Mucosa of gallbladder (tissue), 1 donor: ENCODE measurements at regions not wholly inside any gene's neighbourhood (a gene's known extent, or its start where the extent isn't known, plus 50 kb on each side); places are given as distances from the start of the nearest gene placed in this dataset.
"Not testable (repeated sequence)": the region's sequence is repeated elsewhere in the genome, so short reads cannot be mapped to it uniquely, and the experiment has no call there.

ENCODE experiments used
- DNase-seq: peaks from one replicate; pipeline ENCODE4 v3.0.0-alpha.2; 2020; ENCODE audit warnings: low spot score
- donor health status: DM: no; HTN: no; CAD: no.

DNA sequence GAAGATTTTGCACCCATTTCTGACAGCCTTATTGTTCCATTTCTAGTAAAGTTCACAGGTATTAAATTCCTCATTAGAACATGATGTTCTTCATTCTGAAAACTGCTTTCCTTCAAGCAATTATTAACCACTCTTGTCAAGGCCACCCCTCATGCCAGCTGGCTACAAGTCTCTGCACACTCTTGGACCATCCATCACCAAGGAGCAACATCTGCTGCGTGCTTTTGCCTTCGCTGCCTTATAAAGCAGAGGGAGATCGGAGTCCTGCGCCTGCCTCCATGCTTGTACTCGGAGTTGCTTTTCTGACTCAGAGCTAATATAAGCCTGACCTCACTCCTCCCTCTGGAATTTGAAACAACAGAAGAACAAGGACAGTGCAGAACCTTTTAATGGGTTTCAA, 529.9 kb upstream of the DPP6 start:
- DNase-seq = no peak

DNA sequence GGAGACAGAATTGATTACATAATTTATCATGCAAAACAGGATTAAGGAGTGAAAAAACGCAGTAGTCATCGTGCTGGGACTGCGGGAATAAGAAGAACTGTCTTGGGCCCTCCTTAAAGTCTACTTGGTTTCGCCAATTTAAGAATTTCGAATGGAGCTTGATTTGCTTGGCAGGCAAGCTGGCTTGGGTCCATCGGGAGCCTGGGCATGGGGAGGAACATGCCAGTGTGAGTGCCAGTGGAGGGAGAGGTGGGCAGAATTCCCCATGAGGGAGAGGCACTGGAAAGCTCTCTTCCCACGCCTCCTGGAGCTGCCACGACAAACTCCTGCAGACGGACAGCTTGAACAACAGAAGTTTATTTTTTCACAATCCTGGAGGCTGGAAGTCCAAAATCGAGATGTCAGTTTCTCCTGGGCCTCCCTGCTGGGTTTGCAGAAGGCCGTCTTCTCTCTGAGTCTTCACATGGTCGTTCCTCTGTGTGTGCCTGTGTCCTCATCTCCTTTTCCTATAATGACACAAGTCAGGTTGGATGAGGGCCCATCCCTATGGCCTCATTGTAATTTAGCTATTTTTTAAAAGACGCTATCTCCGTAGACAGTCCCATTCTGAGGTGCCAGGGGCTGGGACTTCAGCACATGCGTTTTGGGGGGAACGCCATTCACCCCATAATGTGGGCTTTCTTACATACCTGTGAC, 528.7 kb upstream of the DPP6 start:
- DNase-seq = no peak

DNA sequence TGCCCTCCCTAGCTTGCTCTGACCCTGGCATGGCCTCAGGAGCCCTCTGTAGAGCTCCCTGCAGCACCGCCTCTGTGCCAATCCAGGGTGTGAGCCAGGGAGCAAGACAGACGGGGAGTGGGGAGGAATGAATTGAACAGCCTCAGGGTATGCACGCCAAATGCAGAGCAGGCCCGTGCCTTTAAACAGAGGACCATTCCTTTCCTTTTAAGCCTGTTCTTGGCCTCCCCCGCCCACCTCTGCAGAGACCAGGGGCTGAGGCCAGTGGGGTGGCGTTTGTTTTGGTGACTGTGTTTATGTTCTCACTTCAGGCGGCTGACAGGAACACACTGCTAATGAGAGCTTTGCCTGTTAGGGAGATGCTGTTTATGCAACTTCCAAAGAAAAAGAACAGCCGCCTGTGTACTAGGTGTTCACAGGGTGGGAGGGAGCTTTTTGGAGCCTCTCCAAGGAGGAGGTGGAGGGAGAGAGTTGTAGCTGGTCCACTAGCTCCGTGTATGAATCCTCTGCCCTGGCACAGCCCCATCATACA, 528.1 kb upstream of the DPP6 start:
- no peak for DNase-seq

DNA sequence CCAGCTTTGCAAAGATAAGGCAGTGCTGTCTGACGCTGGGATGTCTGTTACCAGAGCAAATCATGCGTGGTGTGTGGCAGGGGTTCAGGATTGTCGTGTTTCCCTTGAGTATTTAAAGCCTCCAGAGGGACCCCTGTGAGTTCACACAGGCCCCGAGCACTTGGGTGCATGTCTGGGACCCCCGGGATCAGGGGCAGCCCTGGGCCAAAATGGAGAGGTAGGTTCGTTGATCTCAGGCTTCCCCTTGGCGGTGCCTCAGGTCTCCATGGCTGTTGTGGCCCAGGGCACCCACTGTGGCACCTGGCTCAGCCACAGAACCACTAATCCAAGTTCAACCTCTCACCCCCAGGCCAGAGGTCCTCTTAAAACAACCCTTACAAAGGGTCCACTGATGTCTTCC, 523.1 kb upstream of the DPP6 start:
- DNase-seq = no peak

DNA sequence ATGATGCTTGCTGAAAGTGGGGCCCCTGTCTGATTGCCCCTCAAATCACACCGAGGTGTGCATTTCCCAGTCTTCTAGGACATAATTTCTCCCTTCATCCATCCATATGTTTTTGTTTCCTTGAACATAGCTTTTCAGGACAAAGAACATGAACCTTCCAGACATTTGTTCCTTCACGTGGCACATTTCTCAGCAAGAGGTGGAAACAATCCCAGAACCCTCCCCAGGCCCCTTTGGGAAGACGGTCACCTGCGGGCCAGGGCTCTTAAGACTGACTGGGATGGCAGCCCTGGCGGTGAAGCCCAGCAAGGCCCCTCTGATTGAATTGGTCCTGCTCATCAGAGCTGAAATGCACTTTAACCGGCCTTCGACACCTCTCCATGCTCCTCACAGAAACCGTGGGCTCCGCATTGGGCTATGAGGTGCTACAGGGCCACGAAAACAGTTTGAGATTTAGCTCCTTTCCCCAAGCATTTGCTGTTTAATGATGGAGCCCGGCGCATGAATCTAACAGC, 522.5 kb upstream of the DPP6 start:
- no peak for DNase-seq

DNA sequence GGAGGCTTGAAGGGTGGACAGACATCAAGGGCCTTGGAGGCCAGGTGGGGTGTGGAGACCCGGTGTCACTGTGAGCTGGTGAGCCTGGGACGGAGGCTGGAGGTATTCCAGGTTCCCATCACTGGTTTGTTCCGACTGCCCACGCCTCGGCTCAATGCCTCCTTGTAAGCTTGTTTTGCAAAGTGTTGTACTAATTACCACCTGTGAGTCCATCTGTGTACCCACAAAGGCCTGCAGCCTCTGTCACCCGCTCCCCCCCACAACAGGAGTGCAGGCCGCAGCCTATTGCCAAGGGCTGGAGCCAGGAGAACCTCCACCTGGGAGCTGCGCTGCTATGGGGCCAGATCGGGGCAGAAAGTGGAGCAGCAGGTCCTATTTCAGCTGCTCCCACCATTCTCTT, 521.8 kb upstream of the DPP6 start:
- no peak for DNase-seq

DNA sequence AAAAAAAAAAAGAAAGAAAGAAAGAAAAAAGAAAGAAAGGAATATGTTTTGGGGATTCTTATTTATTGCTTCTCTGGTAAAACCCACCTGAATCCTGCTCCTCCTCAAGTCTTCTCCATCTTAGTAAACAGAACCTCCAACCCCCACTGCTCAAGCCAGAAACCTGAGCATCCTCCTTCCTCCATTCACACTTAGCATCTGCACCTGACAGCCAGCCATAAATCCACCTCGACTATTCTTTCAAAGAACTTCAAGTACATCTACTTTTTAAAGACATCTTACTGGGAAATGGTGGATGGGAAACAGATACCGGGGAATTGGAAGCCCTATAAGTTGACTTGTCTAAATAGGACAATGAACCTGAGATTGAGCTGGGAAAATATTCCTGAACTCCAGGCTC, 519.9 kb upstream of the DPP6 start:
- DNase-seq = no peak

DNA sequence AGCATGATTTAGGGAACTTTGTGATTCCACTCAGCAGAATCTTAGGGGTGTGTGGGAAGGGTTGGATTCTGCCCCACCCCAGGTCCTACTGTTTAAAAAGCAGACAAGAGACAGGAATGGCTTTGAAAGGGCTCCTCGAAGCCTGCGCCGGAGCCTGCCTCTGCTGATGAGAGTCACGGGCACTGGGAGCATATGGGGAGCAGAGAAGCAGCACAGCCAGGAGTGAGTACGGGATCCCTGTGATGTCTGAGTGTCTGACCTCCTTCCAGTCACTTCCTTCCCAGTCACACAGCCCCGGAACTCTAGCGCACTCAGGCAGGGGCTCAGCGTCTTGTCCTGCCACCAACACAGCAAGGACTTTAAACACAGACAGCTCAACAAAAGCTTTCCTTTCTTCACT, 514.9 kb upstream of the DPP6 start:
- DNase-seq = no peak

DNA sequence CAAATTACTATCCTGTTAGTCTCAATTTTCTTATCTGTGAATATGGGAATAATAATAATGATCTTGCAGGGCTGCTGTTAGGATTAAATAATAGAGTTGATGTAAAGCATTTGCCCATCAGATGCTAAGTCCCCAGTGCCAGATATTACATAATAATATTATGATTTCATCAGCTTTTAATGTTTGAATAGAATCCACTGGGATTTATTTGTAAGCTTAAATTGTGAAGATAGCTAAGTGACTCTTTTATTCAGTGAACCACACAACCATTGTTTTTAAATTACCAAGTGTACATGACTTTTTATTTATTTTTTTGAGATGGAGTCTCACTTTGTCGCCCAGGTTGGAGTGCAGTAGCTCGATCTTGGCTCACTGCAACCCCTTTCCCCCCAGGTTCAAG, 510.3 kb upstream of the DPP6 start:
- DNase-seq = no peak

DNA sequence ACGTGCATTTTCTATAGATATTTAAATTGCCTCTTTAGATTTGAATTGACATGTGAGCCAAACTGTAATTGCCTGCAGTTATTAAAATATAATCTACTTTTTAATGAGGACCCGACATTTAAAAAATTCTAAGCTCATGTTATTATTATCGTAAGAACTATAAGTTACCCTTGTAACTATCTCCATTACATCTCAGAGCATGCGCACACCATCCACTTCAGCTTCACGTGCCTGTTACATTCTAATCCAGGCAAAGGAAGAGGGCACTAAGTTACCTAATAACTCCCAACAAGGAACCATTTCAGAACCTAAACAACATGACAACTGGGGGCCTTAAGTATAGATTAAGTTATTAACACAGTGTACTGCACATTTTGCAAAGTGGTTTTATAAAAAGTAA, 509.0 kb upstream of the DPP6 start:
- no peak for DNase-seq

DNA sequence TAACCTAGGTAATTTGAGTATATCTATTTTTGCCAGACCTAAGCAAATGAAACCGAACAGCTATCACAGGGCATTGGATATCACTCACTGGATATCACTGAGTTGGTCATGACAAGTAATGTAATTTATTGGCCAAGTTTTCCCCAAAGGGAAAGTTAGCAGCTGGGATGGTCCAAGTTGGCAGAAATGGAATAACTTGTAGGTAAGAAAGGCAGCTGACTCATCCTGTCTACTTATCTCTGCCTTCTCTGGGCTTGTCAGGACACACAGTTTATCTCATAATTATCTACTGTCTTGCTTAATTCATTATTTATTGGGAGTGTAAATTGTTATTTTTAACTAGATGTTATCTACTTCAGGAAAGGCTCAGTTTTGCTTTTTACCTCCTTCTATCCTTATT, 502.0 kb upstream of the DPP6 start:
- DNase-seq = no peak

DNA sequence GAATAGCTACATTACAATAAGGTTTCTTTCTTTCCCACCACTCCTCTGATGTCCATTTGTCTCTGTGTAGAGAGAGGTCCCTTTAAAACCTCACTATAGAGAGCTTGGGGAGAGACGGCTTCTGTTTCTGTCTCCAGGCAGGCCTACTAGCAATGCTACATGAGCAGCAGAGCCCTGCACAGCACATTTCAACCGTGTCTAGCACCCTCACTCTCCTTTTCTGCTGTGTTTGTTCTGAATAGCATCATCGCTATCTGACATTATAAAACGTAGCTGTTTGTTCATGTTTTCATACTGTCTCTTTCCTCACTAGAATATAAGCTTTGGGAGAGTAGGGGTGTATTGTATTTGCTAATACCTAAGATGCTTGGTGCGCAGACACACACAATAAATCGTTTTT, 487.8 kb upstream of the DPP6 start:
- no peak for DNase-seq

DNA sequence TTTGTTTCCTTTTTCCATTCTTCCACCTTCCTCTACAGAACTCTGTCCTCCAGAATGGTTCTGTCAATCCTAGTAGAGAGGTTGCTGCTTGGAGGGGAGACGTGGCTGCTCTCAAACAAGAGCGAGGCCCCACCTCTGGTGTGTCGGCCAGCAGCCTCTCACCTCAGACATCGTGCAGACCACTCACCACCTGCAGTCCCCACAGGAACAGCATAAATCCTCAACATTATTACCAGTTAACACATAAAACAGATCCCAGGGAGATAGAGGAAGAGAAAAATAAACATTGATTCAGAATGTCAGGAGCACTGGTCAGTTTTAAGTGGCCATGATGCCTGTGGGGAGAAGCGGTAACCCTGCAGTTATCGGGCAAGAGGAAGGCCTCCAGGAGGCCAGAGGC, 485.9 kb upstream of the DPP6 start:
- DNase-seq = no peak

DNA sequence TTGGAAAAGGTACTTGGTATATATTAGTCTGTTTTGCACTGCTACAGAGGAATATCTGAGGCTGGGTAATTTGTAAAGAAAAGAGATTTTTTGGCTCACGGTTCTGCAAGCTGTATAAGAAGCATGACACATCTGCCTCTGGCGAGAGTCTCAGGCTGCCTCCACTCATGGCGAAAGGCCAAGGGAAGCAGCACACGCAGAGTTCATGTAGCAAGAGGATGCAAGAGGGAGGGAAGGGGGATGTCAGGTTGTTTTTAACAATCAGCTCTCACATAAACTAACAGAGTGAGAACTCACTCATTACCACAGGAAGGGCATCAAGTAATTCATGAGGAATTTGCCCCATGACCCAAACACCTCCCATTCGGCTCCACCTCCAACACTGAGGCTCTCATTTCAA, 484.8 kb upstream of the DPP6 start:
- no peak for DNase-seq

DNA sequence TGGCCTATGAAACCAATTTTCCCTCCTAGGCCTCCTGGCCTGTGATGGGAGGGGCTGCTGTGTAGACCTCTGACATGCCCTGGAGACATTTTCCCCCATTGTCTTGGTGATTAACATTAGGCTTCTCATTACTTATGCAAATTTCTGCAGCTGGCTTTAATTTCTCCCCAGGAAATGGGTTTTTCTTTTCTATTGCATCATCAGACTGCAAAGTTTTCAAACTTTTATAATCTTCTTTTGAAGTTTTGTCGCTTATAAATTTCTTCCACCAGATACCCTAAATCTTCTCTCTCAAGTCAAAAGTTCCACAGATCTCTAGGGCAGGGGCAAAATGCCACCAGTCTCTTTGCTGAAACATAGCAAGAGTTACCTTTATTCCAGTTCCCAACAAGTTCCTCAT, 482.7 kb upstream of the DPP6 start:
- not testable (repeated sequence) for DNase-seq

DNA sequence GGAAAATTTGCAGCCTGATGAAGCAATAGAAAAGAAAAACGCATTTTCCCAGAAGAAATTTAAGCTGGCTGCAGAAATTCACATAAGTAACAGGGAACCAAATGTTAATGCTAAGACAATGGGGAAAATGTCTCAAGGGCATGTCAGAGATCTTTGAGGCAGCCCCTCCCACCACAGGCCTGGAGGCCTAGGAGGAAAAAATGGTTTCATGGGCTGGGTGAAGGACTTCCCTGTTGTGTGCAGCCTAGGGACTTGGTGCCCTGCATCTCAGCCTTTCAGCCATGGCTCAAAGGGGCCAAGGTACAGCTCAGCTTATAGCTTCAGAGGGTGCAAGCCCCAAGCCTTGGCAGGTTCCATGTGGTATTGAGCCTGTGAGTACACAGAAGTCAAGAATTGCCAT, 476.1 kb upstream of the DPP6 start:
- no peak for DNase-seq

DNA sequence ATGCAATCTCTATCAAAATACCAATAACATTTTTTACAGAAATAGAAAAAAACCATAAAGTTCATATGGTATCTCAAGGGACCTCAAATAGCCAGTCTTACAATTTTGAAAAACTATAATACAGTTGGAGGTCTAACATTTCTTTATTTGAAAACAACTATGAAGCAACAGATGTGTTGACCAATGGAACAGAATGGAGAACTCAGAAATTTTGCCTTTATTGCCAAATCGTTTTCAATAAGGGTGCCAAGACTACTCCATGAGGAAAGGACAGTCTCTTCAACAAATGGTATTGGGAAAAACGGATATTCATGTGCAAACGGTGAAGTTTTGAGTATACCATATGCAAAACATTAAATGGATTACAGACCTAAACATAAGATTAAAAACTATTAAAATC, 470.8 kb upstream of the DPP6 start:
- DNase-seq = no peak

DNA sequence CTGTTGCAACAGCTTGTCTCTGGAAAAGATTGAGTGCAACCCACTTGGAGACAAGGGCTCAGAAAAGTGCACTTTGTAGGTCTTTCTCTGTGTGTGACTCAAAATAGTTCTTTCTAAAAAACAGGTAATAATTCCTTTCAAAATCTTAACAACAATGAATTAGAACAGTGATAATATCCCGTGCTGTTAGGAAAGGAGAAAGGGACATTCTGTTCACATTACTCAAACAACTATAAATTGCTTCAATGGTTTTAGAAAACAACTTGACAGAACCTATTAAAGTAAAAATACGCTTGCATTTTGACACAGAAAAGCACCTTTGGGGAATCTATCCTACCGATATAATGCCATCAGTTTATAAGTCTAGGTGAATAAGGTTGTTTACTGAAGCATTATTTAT, 468.1 kb upstream of the DPP6 start:
- DNase-seq = no peak

DNA sequence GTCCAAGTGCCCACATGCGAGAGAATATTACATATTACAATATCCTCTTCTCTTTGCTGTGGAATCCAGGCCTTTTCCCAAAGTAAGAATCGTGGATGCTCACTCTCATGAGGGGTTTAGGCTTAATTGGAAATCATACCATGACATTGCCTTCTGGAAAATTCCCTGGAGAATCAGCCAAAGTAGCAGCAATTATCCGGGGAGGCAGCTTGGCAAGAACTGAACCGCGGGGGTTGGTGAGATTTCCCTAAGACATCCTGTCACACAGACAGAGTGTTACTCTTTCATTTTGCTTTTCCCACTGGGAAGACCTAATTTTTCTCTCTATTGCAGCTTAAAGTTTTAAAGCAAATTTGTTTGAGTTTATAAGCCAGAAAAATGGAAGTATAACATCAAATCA, 463.6 kb upstream of the DPP6 start:
- DNase-seq = no peak

DNA sequence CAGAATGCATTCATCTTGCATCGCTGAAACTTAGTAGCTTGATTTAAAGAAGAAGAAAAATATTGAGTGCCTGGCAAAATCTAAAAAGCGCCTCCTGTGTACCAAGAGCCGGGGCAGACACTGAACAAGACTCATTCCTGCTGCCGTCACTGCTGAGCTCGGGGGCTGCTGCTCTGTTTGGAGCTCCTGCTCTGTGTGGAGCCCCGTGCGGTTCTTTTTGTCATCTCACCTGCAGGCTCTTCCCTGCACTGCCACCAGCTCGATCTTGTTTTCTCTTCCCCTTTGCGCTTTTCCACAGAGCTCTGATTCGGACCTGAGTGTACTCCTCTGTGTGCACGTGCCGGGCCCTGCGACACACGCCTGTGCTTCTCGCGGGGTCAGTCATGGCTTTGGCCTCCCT, 462.1 kb upstream of the DPP6 start:
- DNase-seq = no peak

DNA sequence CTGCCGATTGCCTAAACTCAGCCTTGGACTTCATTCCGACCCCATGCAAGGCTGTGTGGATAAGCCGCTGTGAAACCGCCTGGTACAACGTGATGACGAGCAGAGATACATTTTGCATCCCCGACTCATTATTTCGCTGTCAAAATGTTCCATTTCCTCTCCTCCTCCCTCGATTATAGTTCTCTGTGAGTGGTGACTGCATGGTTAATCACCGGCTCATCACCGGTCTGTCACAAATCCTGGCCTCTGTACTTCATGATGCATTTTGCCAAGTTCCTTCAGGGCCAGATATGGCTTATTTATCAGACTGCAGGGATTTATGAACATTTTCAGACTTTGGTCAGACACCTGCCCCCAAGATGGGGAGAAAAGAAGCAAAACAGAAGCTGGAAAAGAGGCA, 461.6 kb upstream of the DPP6 start:
- no peak for DNase-seq

DNA sequence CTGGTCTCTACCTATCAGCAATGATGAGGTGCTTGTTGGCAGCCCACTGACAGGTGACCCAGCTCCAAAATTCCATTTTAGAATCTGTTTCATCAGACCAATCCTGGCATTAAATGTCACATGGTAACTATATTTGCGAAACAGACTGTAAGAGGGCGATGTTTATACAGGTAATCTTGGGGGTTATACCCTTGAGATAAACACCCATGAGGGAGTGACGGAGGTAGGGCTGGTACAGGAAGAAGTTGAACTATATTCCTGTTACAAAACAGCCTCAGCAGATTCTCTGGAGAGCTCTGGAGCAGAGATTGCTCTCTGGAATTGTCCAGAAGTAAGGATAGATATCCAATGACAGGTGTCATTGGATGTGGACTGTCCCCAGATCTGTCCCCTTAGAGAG, 444.8 kb upstream of the DPP6 start:
- no peak for DNase-seq

DNA sequence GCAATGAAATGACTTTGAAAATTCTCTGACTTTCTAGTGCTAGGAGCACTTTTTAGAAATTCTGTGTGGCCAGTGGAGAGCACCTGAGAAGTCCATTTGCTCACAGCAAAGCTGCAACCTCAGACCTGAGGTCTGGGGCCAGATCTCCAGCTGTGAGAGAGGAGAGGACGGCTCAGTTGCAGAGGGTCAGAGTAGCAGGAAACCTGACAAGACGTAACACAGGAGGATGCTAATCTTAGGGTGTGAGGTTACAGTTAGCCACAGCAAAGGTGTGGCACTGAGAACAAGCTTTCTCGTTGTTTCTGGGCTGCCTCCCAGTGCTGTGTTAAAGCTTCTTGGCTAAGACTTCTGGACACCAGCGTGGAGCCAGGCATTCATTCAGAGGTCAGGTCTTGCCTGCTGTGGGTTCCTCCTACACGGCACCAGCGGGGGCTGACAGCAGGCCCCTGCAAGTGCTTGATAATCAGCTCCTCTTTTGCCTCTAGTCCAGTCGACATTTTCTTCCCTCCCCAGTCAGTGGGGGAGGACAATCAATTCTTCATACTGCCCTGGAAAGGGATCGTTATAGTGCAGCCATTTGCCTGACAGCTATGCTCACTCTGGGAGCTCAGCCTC, 435.4 kb upstream of the DPP6 start:
- DNase-seq = no peak

DNA sequence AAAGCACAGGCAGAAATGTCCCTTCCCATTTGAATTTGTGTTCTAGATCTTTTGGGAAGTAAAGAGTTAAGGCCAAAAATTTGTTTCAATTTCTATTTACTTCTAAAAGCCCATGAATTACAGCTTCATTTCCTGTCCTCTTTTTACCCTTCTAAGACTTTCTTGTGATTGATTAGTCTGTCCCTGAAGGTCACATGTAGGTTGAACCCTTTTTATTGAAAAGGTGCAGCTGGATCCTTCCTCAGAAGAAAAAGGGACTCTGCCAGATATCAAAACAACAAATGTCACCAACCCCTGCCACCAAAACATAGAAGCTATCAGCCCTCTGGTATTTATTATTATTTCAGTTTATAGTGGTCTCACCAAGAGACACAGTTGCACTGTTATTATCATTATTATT, 424.9 kb upstream of the DPP6 start:
- no peak for DNase-seq
